GM18868 (cell line): ENCODE measurements at regions not wholly inside any gene's neighbourhood (a gene's known extent, or its start where the extent isn't known, plus 50 kb on each side); places are given as distances from the start of the nearest gene placed in this dataset.
"Not testable (repeated sequence)": the region's sequence is repeated elsewhere in the genome, so short reads cannot be mapped to it uniquely, and the experiment has no call there.

Source experiments
- ATAC-seq: cut with Tn5 transposase; IDR thresholded peaks from one replicate; pipeline ENCODE4 v1.9.1; 2021; ENCODE audit warnings: mild to moderate bottlenecking, moderate library complexity; ENCODE audit not compliant: unreplicated experiment

- peak; percentile 77 for ATAC-seq
These were observed 57.5 kb upstream of the PLPPR5 start for GRCh38 chr1:99062192-99062591.

GRCh38 chr1:99069146-99069545 is 64.5 kb upstream of the PLPPR5 start:
- ATAC-seq: no peak

- not testable (repeated sequence) for ATAC-seq
These were observed 73.9 kb upstream of the PLPPR5 start for GRCh38 chr1:99078529-99078928.

- ATAC-seq: no peak
These were observed 77.7 kb upstream of the PLPPR5 start for GRCh38 chr1:99082366-99082765.

GRCh38 chr1:99083338-99083737 is 78.7 kb upstream of the PLPPR5 start:
- no peak for ATAC-seq

GRCh38 chr1:99084562-99084961 is 79.9 kb upstream of the PLPPR5 start:
- ATAC-seq: peak; percentile 72

GRCh38 chr1:99086057-99086456 is 81.4 kb upstream of the PLPPR5 start:
- no peak for ATAC-seq

GRCh38 chr1:99098589-99098988 is 93.9 kb upstream of the PLPPR5 start:
- ATAC-seq: no peak

- ATAC-seq: no peak
These were observed 101.6 kb upstream of the PLPPR5 start for GRCh38 chr1:99106274-99106673.

- no peak for ATAC-seq
These were observed 103.0 kb upstream of the PLPPR5 start for GRCh38 chr1:99107680-99108079.

- ATAC-seq: no peak
These were observed 105.7 kb upstream of the PLPPR5 start for GRCh38 chr1:99110140-99111041.

- no peak for ATAC-seq
These were observed 110.6 kb upstream of the PLPPR5 start for GRCh38 chr1:99115231-99115630.

GRCh38 chr1:99119188-99119587 is 114.5 kb upstream of the PLPPR5 start:
- no peak for ATAC-seq

- no peak for ATAC-seq
These were observed 117.4 kb upstream of the PLPPR5 start for GRCh38 chr1:99122039-99122438.

- ATAC-seq: no peak
These were observed 119.3 kb upstream of the PLPPR5 start for GRCh38 chr1:99123936-99124335.

- ATAC-seq: no peak
These were observed 126.9 kb upstream of the PLPPR5 start for GRCh38 chr1:99131546-99131945.

GRCh38 chr1:99133756-99134500 is 129.3 kb upstream of the PLPPR5 start:
- ATAC-seq: no peak

GRCh38 chr1:99137554-99138206 is 126.6 kb upstream of the PLPPR4 start:
- no peak for ATAC-seq

- ATAC-seq: no peak
These were observed 124.4 kb upstream of the PLPPR4 start for GRCh38 chr1:99139876-99140275.

GRCh38 chr1:99146129-99146848 is 118.0 kb upstream of the PLPPR4 start:
- ATAC-seq: no peak

- ATAC-seq: no peak
These were observed 114.3 kb upstream of the PLPPR4 start for GRCh38 chr1:99149952-99150351.
